Glomerular visceral epithelial cell (primary cell): ENCODE measurements at regions not wholly inside any gene's neighbourhood (a gene's known extent, or its start where the extent isn't known, plus 50 kb on each side); places are given as distances from the start of the nearest gene placed in this dataset.

Experiments used
- DNase-seq: peaks from one replicate; pipeline ENCODE4 v3.0.0-alpha.2; 2016; ENCODE audit errors: extremely low spot score

- DNase-seq: no peak
Measured at GRCh38 chr3:88209356-88209755, 59.6 kb downstream of the C3orf38 start.

- DNase-seq: no peak
Measured at GRCh38 chr3:88211096-88211890, 61.5 kb downstream of the C3orf38 start.

- DNase-seq: peak; percentile 62
Measured at GRCh38 chr3:88219138-88219792, 69.5 kb downstream of the C3orf38 start.

GRCh38 chr3:88220126-88220525 lies 70.4 kb downstream of the C3orf38 start:
- DNase-seq: no peak

GRCh38 chr3:88221726-88222125 lies 72.0 kb downstream of the C3orf38 start:
- no peak for DNase-seq

- no peak for DNase-seq
Measured at GRCh38 chr3:88222343-88222742, 72.6 kb downstream of the C3orf38 start.

- DNase-seq: no peak
Measured at GRCh38 chr3:88225326-88226008, 75.7 kb downstream of the C3orf38 start.

- DNase-seq: no peak
Measured at GRCh38 chr3:88226910-88227309, 77.2 kb downstream of the C3orf38 start.

GRCh38 chr3:88230638-88231037 lies 80.9 kb downstream of the C3orf38 start:
- no peak for DNase-seq

GRCh38 chr3:88231207-88231606 lies 81.4 kb downstream of the C3orf38 start:
- peak; percentile 9 for DNase-seq

- no peak for DNase-seq
Measured at GRCh38 chr3:88231632-88232031, 81.9 kb downstream of the C3orf38 start.

- peak; percentile 12 for DNase-seq
Measured at GRCh38 chr3:88235102-88235501, 85.3 kb downstream of the C3orf38 start.

GRCh38 chr3:88239870-88240269 lies 90.1 kb downstream of the C3orf38 start:
- no peak for DNase-seq

GRCh38 chr3:88248658-88249057 lies 98.9 kb downstream of the C3orf38 start:
- DNase-seq: no peak

GRCh38 chr3:88259045-88259444 lies 109.3 kb downstream of the C3orf38 start:
- DNase-seq: no peak

- DNase-seq: no peak
Measured at GRCh38 chr3:88262527-88262926, 112.8 kb downstream of the C3orf38 start.

- no peak for DNase-seq
Measured at GRCh38 chr3:88263417-88264100, 113.8 kb downstream of the C3orf38 start.

GRCh38 chr3:88267441-88267840 lies 117.7 kb downstream of the C3orf38 start:
- DNase-seq: no peak

- DNase-seq: no peak
Measured at GRCh38 chr3:88267847-88268246, 118.1 kb downstream of the C3orf38 start.

- DNase-seq: no peak
Measured at GRCh38 chr3:88280326-88280725, 130.6 kb downstream of the C3orf38 start.

- DNase-seq: no peak
Measured at GRCh38 chr3:88282528-88283241, 132.9 kb downstream of the C3orf38 start.

GRCh38 chr3:88283242-88283592 lies 133.5 kb downstream of the C3orf38 start:
- DNase-seq: no peak
